NCI-H2227 (cell line): ENCODE measurements at regions not wholly inside any gene's neighbourhood (a gene's known extent, or its start where the extent isn't known, plus 50 kb on each side); places are given as distances from the start of the nearest gene placed in this dataset.

Source experiments
- DNase-seq: peaks from one replicate; lab custom pipeline; 2025; ENCODE audit not compliant: unreplicated experiment; lab: John Stamatoyannopoulos, UW

- DNase-seq = no peak
Measured at GRCh38 chr3:14307656-14308302, 94.6 kb upstream of the SLC6A6 start.

- DNase-seq = no peak
Measured at GRCh38 chr3:14311729-14312128, 90.7 kb upstream of the SLC6A6 start.

GRCh38 chr3:14312375-14312774 lies 90.0 kb upstream of the SLC6A6 start:
- no peak for DNase-seq

- DNase-seq = no peak
Measured at GRCh38 chr3:14317057-14317553, 85.3 kb upstream of the SLC6A6 start.

GRCh38 chr3:14318646-14319045 lies 83.8 kb upstream of the SLC6A6 start:
- DNase-seq = no peak

GRCh38 chr3:14319654-14320182 lies 82.7 kb upstream of the SLC6A6 start:
- DNase-seq = peak; percentile 15

- no peak for DNase-seq
Measured at GRCh38 chr3:14320219-14320618, 82.2 kb upstream of the SLC6A6 start.

- no peak for DNase-seq
Measured at GRCh38 chr3:14322001-14322400, 80.4 kb upstream of the SLC6A6 start.

GRCh38 chr3:14322667-14323295 lies 79.6 kb upstream of the SLC6A6 start:
- no peak for DNase-seq

- no peak for DNase-seq
Measured at GRCh38 chr3:14323401-14324223, 78.8 kb upstream of the SLC6A6 start.

- no peak for DNase-seq
Measured at GRCh38 chr3:14324224-14324944, 78.0 kb upstream of the SLC6A6 start.

- DNase-seq = no peak
Measured at GRCh38 chr3:14328422-14328821, 74.0 kb upstream of the SLC6A6 start.

- DNase-seq = peak; percentile 70
Measured at GRCh38 chr3:14329116-14329830, 73.1 kb upstream of the SLC6A6 start.

GRCh38 chr3:14329842-14330241 lies 72.6 kb upstream of the SLC6A6 start:
- no peak for DNase-seq

- DNase-seq = no peak
Measured at GRCh38 chr3:14330508-14330907, 71.9 kb upstream of the SLC6A6 start.

- DNase-seq = no peak
Measured at GRCh38 chr3:14331251-14331650, 71.2 kb upstream of the SLC6A6 start.

- DNase-seq = no peak
Measured at GRCh38 chr3:14332392-14332791, 70.0 kb upstream of the SLC6A6 start.

- no peak for DNase-seq
Measured at GRCh38 chr3:14333215-14333614, 69.2 kb upstream of the SLC6A6 start.

GRCh38 chr3:14333621-14334020 lies 68.8 kb upstream of the SLC6A6 start:
- no peak for DNase-seq

- no peak for DNase-seq
Measured at GRCh38 chr3:14334136-14334535, 68.3 kb upstream of the SLC6A6 start.
